ENCODE measurements at regions not wholly inside any gene's neighbourhood (a gene's known extent, or its start where the extent isn't known, plus 50 kb on each side); places are given as distances from the start of the nearest gene placed in this dataset.

GRCh38 chr6:87979737-87980136 is 67.9 kb upstream of the SPACA1 start:
- no peak for TF ChIP-seq EZH2phosphoT487 (IDR thresholded peaks at IDR 0.05; ENCODE audit: insufficient read depth, low read depth)
- TF ChIP-seq EZH2 (IDR thresholded peaks at IDR 0.05; ENCODE audit: insufficient read depth, poor library complexity, severe bottlenecking), result no peak

All from GM23248 (cell line).